HepG2 (cell line): ENCODE measurements at regions not wholly inside any gene's neighbourhood (a gene's known extent, or its start where the extent isn't known, plus 50 kb on each side); places are given as distances from the start of the nearest gene placed in this dataset.

Experiments used
- BRD4 ChIP-seq: sonication (generic); formaldehyde crosslinking; IDR thresholded peaks from 2 replicates; pipeline ENCODE4 v1.4.0; 2020; ENCODE audit warnings: missing genetic modification reagents
- CTCF ChIP-seq: sonication (generic); formaldehyde crosslinking; IDR thresholded peaks from 2 replicates; pipeline ENCODE4 v1.5.0; 2020; ENCODE audit warnings: mild to moderate bottlenecking, missing genetic modification reagents, moderate library complexity
- EZH2 ChIP-seq: conservative IDR thresholded peaks from 2 replicates; pipeline ENCODE4 v1.6.1; 2012; ENCODE audit warnings: mild to moderate bottlenecking, low read depth, low read length, moderate library complexity
- NPAS2 ChIP-seq: sonication (generic); formaldehyde crosslinking; IDR thresholded peaks from 2 replicates; pipeline ENCODE4 v1.8.0; 2022; ENCODE audit warnings: mild to moderate bottlenecking, missing genetic modification reagents, borderline replicate concordance
- REST ChIP-seq, 2 experiments: IDR thresholded peaks; 2 replicates each; pipeline ENCODE4 v1.6.1; 2011 to 2012; ENCODE audit warnings: low read length in 2 of 2, borderline replicate concordance in 1 of 2, low read depth in 1 of 2, mild to moderate bottlenecking in 1 of 2, moderate library complexity in 1 of 2
- SKIL ChIP-seq: sonication (generic); formaldehyde crosslinking; IDR thresholded peaks from 2 replicates; pipeline ENCODE4 v1.8.0; 2022; ENCODE audit warnings: missing genetic modification reagents, mild to moderate bottlenecking, moderate library complexity, borderline replicate concordance
- SMARCE1 ChIP-seq: fragments of 450-650 bp; IDR thresholded peaks from 2 replicates; pipeline ENCODE4 v1.6.1; 2017; ENCODE audit warnings: borderline replicate concordance
- ZBTB21 ChIP-seq: sonication (generic); formaldehyde crosslinking; IDR thresholded peaks from 2 replicates; pipeline ENCODE4 v1.4.0; 2020; ENCODE audit warnings: missing genetic modification reagents
- ZFP1 ChIP-seq: IDR thresholded peaks from 2 replicates; pipeline ENCODE4 v1.6.1; 2016
- ZNF18 ChIP-seq: sonication (generic); formaldehyde crosslinking; IDR thresholded peaks from 2 replicates; pipeline ENCODE4 v1.8.0; 2022; ENCODE audit warnings: mild to moderate bottlenecking, missing genetic modification reagents; ENCODE audit not compliant: insufficient replicate concordance
- ZNF333 ChIP-seq: sonication (generic); formaldehyde crosslinking; IDR thresholded peaks from 2 replicates; pipeline ENCODE4 v1.4.0; 2020; ENCODE audit warnings: mild to moderate bottlenecking, missing genetic modification reagents, borderline replicate concordance
- ZNF773 ChIP-seq: sonication (generic); formaldehyde crosslinking; IDR thresholded peaks from 2 replicates; pipeline ENCODE4 v1.4.0; 2020; ENCODE audit warnings: missing genetic modification reagents, borderline replicate concordance

- no peak for TF ChIP-seq ZNF18 (CRISPR knock-in tag)
- TF ChIP-seq SMARCE1 = no peak
- no peak for TF ChIP-seq CTCF
- TF ChIP-seq ZNF333 (CRISPR knock-in tag) = no peak
- no peak for TF ChIP-seq ZNF773 (CRISPR knock-in tag)
- no peak for TF ChIP-seq ZBTB21 (CRISPR knock-in tag)
- TF ChIP-seq REST (IDR thresholded peaks at IDR 0.05; ENCODE audit: borderline replicate concordance in 1 of 2, low read depth in 1 of 2, low read length in 2 of 2) = no peak
- no peak for TF ChIP-seq SKIL (CRISPR knock-in tag)
- TF ChIP-seq ZFP1 (CRISPR knock-in tag) = no peak
- no peak for TF ChIP-seq NPAS2 (CRISPR knock-in tag)
- no peak for TF ChIP-seq EZH2
- no peak for TF ChIP-seq BRD4
These were observed 190.8 kb downstream of the ATP23 start for GRCh38 chr12:58131986-58132755.
